ENCODE measurements at regions not wholly inside any gene's neighbourhood (a gene's known extent, or its start where the extent isn't known, plus 50 kb on each side); places are given as distances from the start of the nearest gene placed in this dataset.

- POLR2A ChIA-PET (ENCODE audit: partially characterized antibody): no interaction called here
- no peak for FAIRE-seq
- TF ChIP-seq NRF1 (IDR thresholded peaks at IDR 0.05; ENCODE audit: low read depth, low read length): no peak
- no peak for TF ChIP-seq CBX5 (IDR thresholded peaks at IDR 0.05; ENCODE audit: low read depth, low read length)
- no peak for TF ChIP-seq HDAC2 (IDR thresholded peaks at IDR 0.05; ENCODE audit: borderline replicate concordance in 1 of 2, low read depth in 2 of 2, low read length in 2 of 2)
- no peak for TF ChIP-seq GABPA (IDR thresholded peaks at IDR 0.05; ENCODE audit: borderline replicate concordance, insufficient read depth, low read length)
- TF ChIP-seq, protein P1, sequence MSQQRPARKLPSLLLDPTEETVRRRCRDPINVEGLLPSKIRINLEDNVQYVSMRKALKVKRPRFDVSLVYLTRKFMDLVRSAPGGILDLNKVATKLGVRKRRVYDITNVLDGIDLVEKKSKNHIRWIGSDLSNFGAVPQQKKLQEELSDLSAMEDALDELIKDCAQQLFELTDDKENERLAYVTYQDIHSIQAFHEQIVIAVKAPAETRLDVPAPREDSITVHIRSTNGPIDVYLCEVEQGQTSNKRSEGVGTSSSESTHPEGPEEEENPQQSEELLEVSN (IDR thresholded peaks at IDR 0.05): no peak
- TF ChIP-seq BCL11A (IDR thresholded peaks at IDR 0.05; ENCODE audit: low read depth in 2 of 2, low read length in 2 of 2): no peak
Observed at GRCh38 chr5:173497685-173498084, 118.8 kb downstream of the BOD1 start.

More at GRCh38 chr5:173497685-173498084, 118.8 kb downstream of the BOD1 start:
- Histone ChIP-seq H3K9me3 (ENCODE audit: insufficient read depth in 2 of 2, low read depth in 1 of 2, low read length in 1 of 2) (no peaks in the 10 kb centered on the region), H2AFZ (ENCODE audit: low read length) (no peak overlapping the region), H4K5ac (ENCODE audit: insufficient read length, low read depth, low read length) (no peak overlapping the region), H2BK20ac (ENCODE audit: low read length) (no peak overlapping the region), H4K8ac (ENCODE audit: extremely low read depth, insufficient read depth, low read length) (no peak overlapping the region), H3K23me2 (ENCODE audit: low read depth, low read length) (no peaks in the 10 kb centered on the region), H3K14ac (ENCODE audit: insufficient read length) (no peak overlapping the region), H4K20me1 (replicated peaks in 1 of 2; ENCODE audit: control insufficient read depth in 1 of 2, insufficient read depth in 2 of 2, low read length in 2 of 2) (no peaks in the 10 kb centered on the region), H3K4me2 (ENCODE audit: insufficient read depth in 1 of 2, low read depth in 2 of 2, low read length in 2 of 2) (no peak overlapping the region), H3K4me1 (replicated peaks in 1 of 4; ENCODE audit: control insufficient read depth in 3 of 4, insufficient read depth in 4 of 4, low read length in 3 of 4) (peaks cover 0 to 7% (median 4%) of the 10 kb centered on the region in 4 experiments; a peak in 5 of 7 replicates), H3K79me2 (ENCODE audit: control insufficient read depth in 1 of 2, insufficient read depth in 2 of 2, low read length in 2 of 2) (no peaks in the 10 kb centered on the region), H2BK120ac (replicated peaks; ENCODE audit: low read depth, low read length) (no peak overlapping the region), H3K23ac (ENCODE audit: insufficient read length) (no peak overlapping the region), H2BK12ac (ENCODE audit: low read depth, low read length) (no peak overlapping the region), H3K18ac (ENCODE audit: extremely low read depth, low read length) (no peak overlapping the region), H3K4me3 (ENCODE audit: extremely low read depth in 1 of 4, insufficient read depth in 2 of 4, low read depth in 3 of 4, low read length in 4 of 4) (no peak overlapping the region), H3K27ac (ENCODE audit: low read depth, low read length) (no peak overlapping the region), H3K56ac (replicated peaks; ENCODE audit: insufficient read length, low read depth, low read length) (no peak overlapping the region), H3K9ac (replicated peaks in 1 of 4; ENCODE audit: extremely low read depth in 1 of 4, low read depth in 3 of 4, low read length in 3 of 4) (no peak overlapping the region), H2BK15ac (ENCODE audit: low read length) (no peak overlapping the region), H3K36me3 (ENCODE audit: control insufficient read depth in 2 of 4, insufficient read depth in 4 of 4, low read length in 3 of 4) (no peaks in the 10 kb centered on the region), H2BK5ac (ENCODE audit: low read depth, low read length) (no peak overlapping the region), H4K91ac (replicated peaks; ENCODE audit: insufficient read length, low read length) (no peak overlapping the region), H3K27me3 (replicated peaks in 1 of 4; ENCODE audit: control insufficient read depth in 3 of 4, extremely low read depth in 1 of 4, insufficient read depth in 3 of 4, low read length in 3 of 4) (no peaks in the 10 kb centered on the region; a peak in 1 of 7 replicates), H2AK5ac (ENCODE audit: low read depth, low read length) (no peak overlapping the region), H3K4ac (replicated peaks; ENCODE audit: insufficient read length, low read depth, low read length) (no peak overlapping the region), H3K79me1 (ENCODE audit: low read depth, low read length) (no peaks in the 10 kb centered on the region)
- 93% methylated on average over 12 of the region's 12 CpGs; no CpG with 5 or more reads in 1 of the 2 experiments for WGBS, 2 experiments (ENCODE audit: extremely low coverage in 1 of 2, insufficient coverage in 1 of 2, insufficient read length in 1 of 2, insufficient replicate concordance in 2 of 2, low coverage in 1 of 2, low lambda C conversion rate in 2 of 2, missing lambda C conversion rate in 1 of 2)
- CTCF ChIA-PET (ENCODE audit: partially characterized antibody): interaction anchor here (0.7 to 1.7 kb wide), 4 partner anchors 19 to 102 kb away, joined by 3 to 4 read pairs (median 4); no protein-coding TSS in a partner anchor
- peak in 1 of 2 experiments; percentile 41 for DNase-seq (ENCODE audit: low read depth in 1 of 2, low spot score in 2 of 2)

Measured in H1 (cell line).